Coronary artery (tissue), 2 donors: ENCODE measurements at regions not wholly inside any gene's neighbourhood (a gene's known extent, or its start where the extent isn't known, plus 50 kb on each side); places are given as distances from the start of the nearest gene placed in this dataset.
"Not testable (repeated sequence)": the region's sequence is repeated elsewhere in the genome, so short reads cannot be mapped to it uniquely, and the experiment has no call there.

ENCODE experiments used
- DNase-seq: peaks from one replicate; pipeline ENCODE4 v3.0.0-alpha.2; 2017; ENCODE audit warnings: low spot score
- H3K27ac ChIP-seq, 2 donors: fragments of 200-600 bp; sonication (generic); one replicate each; pipeline ENCODE4 v1.5.1; 2016 to 2019
- H3K4me3 ChIP-seq: fragments of 200-600 bp; sonication (generic); 2 replicates; pipeline ENCODE4 v1.5.1; 2016; ENCODE audit warnings: mild to moderate bottlenecking, moderate library complexity
- CTCF ChIP-seq: fragments of 200-600 bp; sonication (generic); IDR thresholded peaks from one replicate; pipeline ENCODE4 v1.5.1; 2019; ENCODE audit warnings: antibody characterized with exemption

DNA sequence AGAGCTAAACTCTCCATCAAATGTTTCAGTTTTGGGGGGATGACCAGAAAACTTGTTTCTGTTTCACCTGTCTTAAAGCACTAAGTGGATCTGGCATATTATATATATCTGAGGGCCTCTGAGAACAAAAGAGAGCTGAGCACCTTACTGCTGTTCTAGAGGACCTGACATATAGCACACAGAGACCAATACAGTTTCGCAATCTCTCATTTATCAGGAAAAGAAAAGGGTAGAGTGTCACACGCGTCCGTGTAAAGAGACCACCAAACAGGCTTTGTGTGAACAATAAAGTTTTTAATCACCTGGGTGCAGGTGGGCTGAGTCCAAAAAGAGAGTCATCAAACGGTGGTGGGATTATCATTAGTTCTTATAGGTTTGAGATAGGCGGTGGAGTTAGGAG lies 434.5 kb upstream of the KCND2 start:
- DNase-seq, result no peak
- TF ChIP-seq CTCF, result no peak
- Histone ChIP-seq H3K27ac (no peak overlapping the region), H3K4me3 (no peak overlapping the region)

DNA sequence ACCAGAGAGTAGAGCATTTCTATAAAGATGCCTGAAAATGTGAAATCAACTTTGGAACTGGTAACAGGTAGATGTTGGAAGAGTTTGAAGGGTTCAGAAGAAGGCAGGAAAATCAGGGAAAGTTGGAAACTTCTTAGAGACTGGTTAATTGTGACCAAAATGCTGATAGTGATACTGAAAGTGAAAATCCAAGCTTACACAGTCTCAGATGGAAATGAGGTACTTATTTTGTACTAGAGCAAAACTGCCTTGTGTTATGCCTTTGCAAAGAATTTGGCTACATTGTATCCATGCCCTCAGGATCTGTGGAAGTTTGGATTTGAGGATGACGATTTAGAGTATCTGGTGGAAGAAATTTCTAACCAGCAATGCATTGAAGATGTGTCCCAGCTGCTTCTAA lies 430.6 kb upstream of the KCND2 start:
- Histone ChIP-seq H3K27ac (no peak overlapping the region), H3K4me3 (no peak overlapping the region)
- DNase-seq, result no peak
- TF ChIP-seq CTCF, result no peak

GRCh38 chr7:119842786-119843185 lies 430.2 kb upstream of the KCND2 start:
- Histone ChIP-seq H3K4me3 (no peak overlapping the region), H3K27ac (no peak overlapping the region)
- no peak for DNase-seq
- no peak for TF ChIP-seq CTCF

GRCh38 chr7:119861385-119861784 lies 411.6 kb upstream of the KCND2 start:
- TF ChIP-seq CTCF, result no peak
- H3K27ac ChIP-seq, result no peak overlapping the region
- no peak overlapping the region for H3K4me3 ChIP-seq
- DNase-seq, result no peak

GRCh38 chr7:119868387-119868786 lies 404.6 kb upstream of the KCND2 start:
- no peak for DNase-seq
- no peak for TF ChIP-seq CTCF
- H3K27ac ChIP-seq, result no peak overlapping the region
- no peak overlapping the region for H3K4me3 ChIP-seq

DNA sequence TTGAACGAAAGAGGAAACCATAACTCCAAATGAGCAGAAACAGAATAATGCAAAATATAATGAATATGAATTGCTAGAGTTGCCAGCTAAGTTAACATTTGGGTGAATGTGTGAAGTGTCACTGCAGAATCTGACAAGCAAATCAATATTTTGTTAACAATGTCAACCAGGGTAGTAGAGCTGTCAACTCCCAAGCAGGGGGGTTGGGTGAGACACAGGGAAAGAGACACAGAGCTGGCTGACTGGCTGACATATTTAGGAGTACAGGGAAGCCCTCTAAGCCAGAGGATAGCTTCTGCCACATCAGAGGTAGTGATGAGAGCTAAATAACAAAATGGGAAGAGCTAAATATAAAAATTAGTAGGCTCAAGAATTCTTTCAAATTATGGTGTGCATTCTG lies 393.1 kb upstream of the KCND2 start:
- TF ChIP-seq CTCF, result no peak
- H3K27ac ChIP-seq, result no peak overlapping the region
- H3K4me3 ChIP-seq, result no peak overlapping the region
- no peak for DNase-seq

GRCh38 chr7:119886007-119886406 lies 387.0 kb upstream of the KCND2 start:
- DNase-seq, result no peak
- no peak for TF ChIP-seq CTCF
- no peak overlapping the region for H3K4me3 ChIP-seq
- H3K27ac ChIP-seq, result no peak overlapping the region

- DNase-seq, H3K27ac ChIP-seq, H3K4me3 ChIP-seq: not testable (repeated sequence)
Observed at GRCh38 chr7:119886525-119886924, 386.4 kb upstream of the KCND2 start.
